ENCODE measurements at regions not wholly inside any gene's neighbourhood (a gene's known extent, or its start where the extent isn't known, plus 50 kb on each side); places are given as distances from the start of the nearest gene placed in this dataset.

DNA sequence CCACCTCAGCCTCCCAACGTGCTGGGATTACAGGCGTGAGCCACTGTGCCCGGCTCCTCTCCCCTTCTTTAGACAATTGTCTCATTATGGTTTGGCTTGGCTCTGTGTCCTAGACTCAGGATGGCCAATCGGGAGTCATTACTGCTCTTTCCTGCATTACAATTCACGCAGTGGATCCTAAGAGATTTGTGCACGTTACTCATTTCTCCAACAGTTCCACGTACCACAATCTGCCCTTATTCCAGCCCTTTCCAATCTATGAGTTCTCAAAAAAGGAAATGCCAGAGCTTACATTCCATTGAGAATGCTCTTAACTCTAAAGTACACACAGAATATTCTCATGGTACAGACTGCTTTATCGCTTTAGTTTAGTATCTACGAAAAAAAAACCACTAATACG, 357.0 kb downstream of the GPATCH2 start:
- 0 out of 2 replicates have a peak overlapping the region, but pooled peaks have one; percentile 25 for H3K4ac ChIP-seq (ENCODE audit: low read depth, low read length)
- no peaks in the 10 kb centered on the region for H3K27me3 ChIP-seq (ENCODE audit: control insufficient read depth, insufficient read depth, low read length)
- H3K9me3 ChIP-seq (ENCODE audit: control insufficient read depth, insufficient read depth, low read length) = no peaks in the 10 kb centered on the region
- H4K20me1 ChIP-seq (ENCODE audit: insufficient read depth, low read length) = no peaks in the 10 kb centered on the region
- TF ChIP-seq CHD1 (IDR thresholded peaks at IDR 0.05; ENCODE audit: low read depth, low read length) (no peak), MAFK (IDR thresholded peaks at IDR 0.05; ENCODE audit: low read depth, low read length) (no peak), BHLHE40 (IDR thresholded peaks at IDR 0.05; ENCODE audit: low read depth, low read length) (no peak), CEBPB (IDR thresholded peaks at IDR 0.05; ENCODE audit: low read depth, low read length) (no peak), MXI1 (IDR thresholded peaks at IDR 0.05; ENCODE audit: borderline replicate concordance, low read depth, low read length) (no peak), RFX5 (IDR thresholded peaks at IDR 0.05; ENCODE audit: low read depth, low read length) (no peak), MAZ (IDR thresholded peaks at IDR 0.05; ENCODE audit: borderline replicate concordance, low read depth, low read length) (no peak), RAD21 (IDR thresholded peaks at IDR 0.05; ENCODE audit: low read length) (no peak), FOS (IDR thresholded peaks at IDR 0.05; ENCODE audit: low read depth, low read length) (no peak), RCOR1 (IDR thresholded peaks at IDR 0.05; ENCODE audit: insufficient replicate concordance, low read length) (no peak), NFE2L2 (IDR thresholded peaks at IDR 0.05; ENCODE audit: low read depth, low read length) (no peak), POLR2A (IDR thresholded peaks at IDR 0.05; ENCODE audit: low read depth, low read length) (no peak), SMC3 (IDR thresholded peaks at IDR 0.05; ENCODE audit: low read depth, low read length) (no peak)
- TF ChIP-seq, protein P1, sequence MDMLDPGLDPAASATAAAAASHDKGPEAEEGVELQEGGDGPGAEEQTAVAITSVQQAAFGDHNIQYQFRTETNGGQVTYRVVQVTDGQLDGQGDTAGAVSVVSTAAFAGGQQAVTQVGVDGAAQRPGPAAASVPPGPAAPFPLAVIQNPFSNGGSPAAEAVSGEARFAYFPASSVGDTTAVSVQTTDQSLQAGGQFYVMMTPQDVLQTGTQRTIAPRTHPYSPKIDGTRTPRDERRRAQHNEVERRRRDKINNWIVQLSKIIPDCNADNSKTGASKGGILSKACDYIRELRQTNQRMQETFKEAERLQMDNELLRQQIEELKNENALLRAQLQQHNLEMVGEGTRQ (IDR thresholded peaks at IDR 0.05; ENCODE audit: low read depth, low read length) = no peak
- TF ChIP-seq, protein P2, sequence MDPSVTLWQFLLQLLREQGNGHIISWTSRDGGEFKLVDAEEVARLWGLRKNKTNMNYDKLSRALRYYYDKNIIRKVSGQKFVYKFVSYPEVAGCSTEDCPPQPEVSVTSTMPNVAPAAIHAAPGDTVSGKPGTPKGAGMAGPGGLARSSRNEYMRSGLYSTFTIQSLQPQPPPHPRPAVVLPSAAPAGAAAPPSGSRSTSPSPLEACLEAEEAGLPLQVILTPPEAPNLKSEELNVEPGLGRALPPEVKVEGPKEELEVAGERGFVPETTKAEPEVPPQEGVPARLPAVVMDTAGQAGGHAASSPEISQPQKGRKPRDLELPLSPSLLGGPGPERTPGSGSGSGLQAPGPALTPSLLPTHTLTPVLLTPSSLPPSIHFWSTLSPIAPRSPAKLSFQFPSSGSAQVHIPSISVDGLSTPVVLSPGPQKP (IDR thresholded peaks at IDR 0.05; ENCODE audit: borderline replicate concordance, low read depth, low read length) = no peak
- TF ChIP-seq, protein P3, sequence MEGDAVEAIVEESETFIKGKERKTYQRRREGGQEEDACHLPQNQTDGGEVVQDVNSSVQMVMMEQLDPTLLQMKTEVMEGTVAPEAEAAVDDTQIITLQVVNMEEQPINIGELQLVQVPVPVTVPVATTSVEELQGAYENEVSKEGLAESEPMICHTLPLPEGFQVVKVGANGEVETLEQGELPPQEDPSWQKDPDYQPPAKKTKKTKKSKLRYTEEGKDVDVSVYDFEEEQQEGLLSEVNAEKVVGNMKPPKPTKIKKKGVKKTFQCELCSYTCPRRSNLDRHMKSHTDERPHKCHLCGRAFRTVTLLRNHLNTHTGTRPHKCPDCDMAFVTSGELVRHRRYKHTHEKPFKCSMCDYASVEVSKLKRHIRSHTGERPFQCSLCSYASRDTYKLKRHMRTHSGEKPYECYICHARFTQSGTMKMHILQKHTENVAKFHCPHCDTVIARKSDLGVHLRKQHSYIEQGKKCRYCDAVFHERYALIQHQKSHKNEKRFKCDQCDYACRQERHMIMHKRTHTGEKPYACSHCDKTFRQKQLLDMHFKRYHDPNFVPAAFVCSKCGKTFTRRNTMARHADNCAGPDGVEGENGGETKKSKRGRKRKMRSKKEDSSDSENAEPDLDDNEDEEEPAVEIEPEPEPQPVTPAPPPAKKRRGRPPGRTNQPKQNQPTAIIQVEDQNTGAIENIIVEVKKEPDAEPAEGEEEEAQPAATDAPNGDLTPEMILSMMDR (conservative IDR thresholded peaks at IDR 0.05; ENCODE audit: low read depth, low read length) = no peak
- H2AFZ ChIP-seq (replicated peaks; ENCODE audit: low read length, poor library complexity) = no peak overlapping the region
- H2BK15ac ChIP-seq (ENCODE audit: low read depth, low read length) = no peak overlapping the region
- H2BK120ac ChIP-seq (ENCODE audit: low read depth, low read length) = peak overlapping the region; percentile 19; the same call in 1 of the 2 replicates
- H2BK5ac ChIP-seq (ENCODE audit: low read depth, low read length, poor library complexity, severe bottlenecking) = peak overlapping the region; percentile 43
- no peaks in the 10 kb centered on the region; the same call in 1 of the 2 replicates for H3K9me1 ChIP-seq (ENCODE audit: insufficient read depth, low read length)
- dilution Hi-C loops (cut with HindIII; ENCODE audit: low sequenced_read_pairs, unreplicated experiment) = no loop called here
- H3K14ac ChIP-seq (replicated peaks; ENCODE audit: low read depth, low read length) = peak overlapping the region; percentile 44
- peak overlapping the region in 1 of 2 experiments; percentile 24; a peak in 1 of 4 replicates for H4K8ac ChIP-seq (ENCODE audit: low read depth in 2 of 2, low read length in 2 of 2)
- ATAC-seq (ENCODE audit: low read depth) (no peak), DNase-seq (peak; percentile 58)
- no peaks in the 10 kb centered on the region for H3K79me1 ChIP-seq (ENCODE audit: low read depth in 1 of 2, low read length in 2 of 2)
- H3K4me3 ChIP-seq (ENCODE audit: insufficient read depth, low read depth, low read length) = no peak overlapping the region
- H2BK20ac ChIP-seq (ENCODE audit: low read depth, low read length) = no peak overlapping the region
- in situ Hi-C loops (cut with MboI; ENCODE audit: low sequenced_read_pairs) = no loop called here
- no peak overlapping the region for H3K4me2 ChIP-seq (ENCODE audit: low read depth, low read length)
- ChIA-PET POLR2A (ENCODE audit: unreplicated experiment) (no interaction called here), CTCF (no interaction called here)
- H3K18ac ChIP-seq (ENCODE audit: low read depth, low read length) = no peak overlapping the region
- 87% methylated on average over 3 of the region's 10 CpGs; no CpG with 5 or more reads in 1 of the 2 experiments for WGBS, 2 experiments (ENCODE audit: extremely low coverage in 2 of 2, insufficient read length in 1 of 2)
- BruUV-seq (replicated peaks) = no TSS peak
- H3K56ac ChIP-seq (ENCODE audit: extremely low read depth, insufficient read depth, low read length) = no peak overlapping the region
- H3K4me1 ChIP-seq (ENCODE audit: control insufficient read depth, insufficient read depth, low read length) = peaks cover 6% of the 10 kb centered on the region
- H2AK9ac ChIP-seq (replicated peaks; ENCODE audit: low read depth, low read length, poor library complexity) = no peak overlapping the region
- no peak overlapping the region for H3K9ac ChIP-seq (ENCODE audit: low read depth, low read length)
- H4K5ac ChIP-seq (ENCODE audit: low read depth, low read length) = no peak overlapping the region
- H3K27ac ChIP-seq (ENCODE audit: insufficient read depth, low read length) = no peak overlapping the region
- no peaks in the 10 kb centered on the region for H3K36me3 ChIP-seq (ENCODE audit: control insufficient read depth, insufficient read depth, low read length)
- H2AK5ac ChIP-seq (ENCODE audit: low read depth, low read length) = peak overlapping the region; percentile 57; the same call in 1 of the 2 replicates
- intact Hi-C loops (cut with micrococcal nuclease) = loop anchor here (10.0 kb wide), 1 partner anchor 361 kb away; the partner anchor contains the start of genes GPATCH2 and SPATA17
- peak overlapping the region; percentile 16; the same call in 1 of the 2 replicates for H4K91ac ChIP-seq (ENCODE audit: insufficient read depth, low read depth, low read length)
- no peak overlapping the region for H3K23ac ChIP-seq (ENCODE audit: low read depth, low read length)

All from IMR-90 (cell line).